Bronchial epithelial cell (primary cell): ENCODE measurements at regions not wholly inside any gene's neighbourhood (a gene's known extent, or its start where the extent isn't known, plus 50 kb on each side); places are given as distances from the start of the nearest gene placed in this dataset.

Source experiments
- DNase-seq: peaks from one replicate; pipeline ENCODE4 v3.0.0-alpha.2; 2010; ENCODE audit warnings: low read depth
- FAIRE-seq: peaks from 2 replicates; lab custom pipeline; 2011; peaks lifted over from hg19 to GRCh38; lab: Jason Lieb, UNC
- H3K27me3 ChIP-seq: 2 replicates; pipeline ENCODE4 v1.5.1; 2011; ENCODE audit warnings: low read length; ENCODE audit not compliant: control insufficient read depth, insufficient read depth
- H3K36me3 ChIP-seq: 2 replicates; pipeline ENCODE4 v1.5.1; 2011; ENCODE audit warnings: low read length; ENCODE audit not compliant: control insufficient read depth, insufficient read depth
- H3K4me3 ChIP-seq: 2 replicates; pipeline ENCODE4 v1.5.1; 2011; ENCODE audit warnings: mild to moderate bottlenecking, low read depth, low read length, control low read depth
- CTCF ChIP-seq: IDR thresholded peaks from 2 replicates; pipeline ENCODE4 v1.5.1; 2011; ENCODE audit warnings: mild to moderate bottlenecking, moderate library complexity, low read length, control low read depth, inconsistent platforms; ENCODE audit not compliant: insufficient read depth, severe bottlenecking

GRCh38 chr1:118326960-118327629, 142.1 kb upstream of the SPAG17 start:
- Histone ChIP-seq H3K27me3 (no peaks in the 10 kb centered on the region), H3K4me3 (no peak overlapping the region), H3K36me3 (no peaks in the 10 kb centered on the region)
- TF ChIP-seq CTCF: no peak
- DNase-seq: no peak
- no peak for FAIRE-seq

- no peaks in the 10 kb centered on the region for H3K27me3 ChIP-seq
- no peak for TF ChIP-seq CTCF
- FAIRE-seq (no peak), DNase-seq (peak; percentile 81)
- H3K36me3 ChIP-seq: no peaks in the 10 kb centered on the region
- H3K4me3 ChIP-seq: no peak overlapping the region
These were observed 140.7 kb upstream of the SPAG17 start for GRCh38 chr1:118325550-118326225.

GRCh38 chr1:118323246-118323645, 138.2 kb upstream of the SPAG17 start:
- Histone ChIP-seq H3K4me3 (no peak overlapping the region), H3K36me3 (no peaks in the 10 kb centered on the region), H3K27me3 (no peaks in the 10 kb centered on the region)
- DNase-seq (no peak), FAIRE-seq (no peak)
- no peak for TF ChIP-seq CTCF

GRCh38 chr1:118322331-118322730, 137.3 kb upstream of the SPAG17 start:
- no peak for FAIRE-seq
- no peak for TF ChIP-seq CTCF
- DNase-seq: no peak
- H3K36me3 ChIP-seq: no peaks in the 10 kb centered on the region
- H3K4me3 ChIP-seq: no peak overlapping the region
- no peaks in the 10 kb centered on the region for H3K27me3 ChIP-seq

GRCh38 chr1:118321840-118322239, 136.8 kb upstream of the SPAG17 start:
- no peak for TF ChIP-seq CTCF
- Histone ChIP-seq H3K27me3 (no peaks in the 10 kb centered on the region), H3K4me3 (no peak overlapping the region), H3K36me3 (no peaks in the 10 kb centered on the region)
- FAIRE-seq (no peak), DNase-seq (no peak)
